Gastrocnemius medialis (tissue), 4 donors: ENCODE measurements at regions not wholly inside any gene's neighbourhood (a gene's known extent, or its start where the extent isn't known, plus 50 kb on each side); places are given as distances from the start of the nearest gene placed in this dataset.

Experiments used
- CTCF ChIP-seq, 5 experiments: fragments of 450-650 bp in 3 of 5; fragments of 200-600 bp in 2 of 5; sonication (generic) in 2 of 5; IDR thresholded peaks in 4 of 5; conservative IDR thresholded peaks in 1 of 5; 1 replicate in 4 of 5; 2 replicates in 1 of 5; pipeline ENCODE4 v1.5.1; 2016 to 2019; ENCODE audit warnings: antibody characterized with exemption in 5 of 5, mild to moderate bottlenecking in 3 of 5, moderate library complexity in 3 of 5
- POLR2A ChIP-seq, 2 donors: fragments of 450-650 bp; IDR thresholded peaks; one replicate each; pipeline ENCODE4 v1.6.1; 2017; ENCODE audit warnings: antibody characterized with exemption in 2 of 2, mild to moderate bottlenecking in 2 of 2, moderate library complexity in 2 of 2

GRCh38 chr7:90007831-90008230 is 146.4 kb upstream of the STEAP1 start:
- TF ChIP-seq CTCF (IDR thresholded peaks at IDR 0.05 in 4 of 5, conservative IDR thresholded peaks at IDR 0.05 in 1 of 5) (no peak), POLR2A (IDR thresholded peaks at IDR 0.05) (no peak)
